Hematopoietic multipotent progenitor cell treated with erythropoietin and hydrocortisone succinate and interleukin-3 and kit ligand, for 4 days (in vitro differentiated cells): ENCODE measurements at regions not wholly inside any gene's neighbourhood (a gene's known extent, or its start where the extent isn't known, plus 50 kb on each side); places are given as distances from the start of the nearest gene placed in this dataset.
A peak's percentile ranks its signal among the peaks of the same experiment; 100 is the strongest.
"Not testable (repeated sequence)": the region's sequence is repeated elsewhere in the genome, so short reads cannot be mapped to it uniquely, and the experiment has no call there.

ENCODE experiments used
- DNase-seq: peaks from one replicate; pipeline ENCODE4 v3.0.0-alpha.2; 2015

DNA sequence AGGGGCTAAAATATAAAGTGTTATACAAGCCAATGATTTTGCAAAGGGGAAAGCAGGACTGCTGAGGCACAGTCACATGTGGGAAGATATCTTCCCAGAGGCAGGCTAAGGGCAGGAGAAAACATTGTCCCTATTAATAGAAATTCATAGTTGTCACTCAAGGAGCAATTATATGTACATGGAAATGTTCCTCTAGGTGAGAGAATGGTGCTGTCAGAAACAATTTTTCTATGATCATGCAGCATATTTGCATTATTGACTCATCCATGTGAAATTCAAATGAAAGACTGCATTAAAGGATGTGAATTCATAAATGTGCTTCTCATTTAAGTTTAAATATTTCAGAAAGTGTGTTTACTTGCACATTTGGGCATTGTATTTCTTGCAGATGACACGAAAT, 775.9 kb upstream of the CDH9 start:
- no peak for DNase-seq

DNA sequence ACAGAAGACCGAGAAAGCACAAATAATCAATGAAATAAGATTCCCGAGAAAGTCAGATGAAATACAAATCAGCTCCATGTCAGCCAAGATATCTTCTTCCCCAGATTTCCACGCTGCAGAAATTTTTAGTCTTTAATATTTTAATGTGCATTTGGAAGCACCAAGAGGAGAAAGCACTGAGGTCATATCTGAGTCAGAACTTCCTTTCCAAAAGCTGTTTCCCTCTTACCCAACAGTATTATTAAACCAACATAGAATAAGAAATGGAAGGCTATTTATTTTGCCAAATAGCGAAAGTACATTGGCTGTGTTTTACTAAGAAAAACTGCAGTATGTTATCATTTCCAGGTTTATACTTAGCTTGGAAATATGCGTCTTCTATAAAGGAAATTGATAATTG, 772.1 kb upstream of the CDH9 start:
- peak; percentile 3 for DNase-seq

DNA sequence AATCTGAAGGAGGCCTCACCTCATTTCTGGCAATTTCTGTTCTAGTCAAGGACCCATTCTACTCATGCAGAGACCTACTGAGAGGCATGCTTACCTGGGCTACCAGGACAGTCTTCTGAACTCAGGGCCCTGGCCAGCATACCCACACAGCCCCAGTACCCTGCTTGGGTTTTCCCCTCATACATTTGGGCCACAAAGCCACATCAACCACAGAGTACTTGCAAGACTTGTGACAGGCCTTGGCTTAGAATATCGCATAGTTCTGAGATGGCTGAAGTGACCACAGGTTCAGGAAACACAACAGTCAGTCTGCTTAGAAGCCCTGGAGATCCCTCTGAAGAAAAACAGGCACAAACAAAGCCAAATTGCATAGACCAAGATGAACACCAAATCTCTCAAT, 758.8 kb upstream of the CDH9 start:
- no peak for DNase-seq

DNA sequence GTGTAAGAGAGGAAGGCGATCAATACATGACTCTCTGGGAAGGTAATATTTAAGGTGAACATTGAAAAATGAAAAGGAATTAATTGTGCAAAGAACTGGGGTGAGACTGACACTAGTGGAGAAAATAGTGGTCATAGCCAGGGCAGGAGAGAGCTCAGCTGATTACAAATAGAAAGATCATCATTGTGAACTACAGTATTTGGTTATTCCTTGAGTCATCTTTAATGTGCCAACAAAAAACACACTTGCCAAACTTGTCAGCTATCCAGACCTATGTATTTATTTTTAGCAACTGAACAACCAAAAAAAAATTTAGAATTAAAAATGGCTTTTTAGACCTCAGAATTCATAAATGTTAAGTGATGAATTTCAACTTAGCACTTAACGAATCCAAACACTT, 749.8 kb upstream of the CDH9 start:
- DNase-seq: no peak

DNA sequence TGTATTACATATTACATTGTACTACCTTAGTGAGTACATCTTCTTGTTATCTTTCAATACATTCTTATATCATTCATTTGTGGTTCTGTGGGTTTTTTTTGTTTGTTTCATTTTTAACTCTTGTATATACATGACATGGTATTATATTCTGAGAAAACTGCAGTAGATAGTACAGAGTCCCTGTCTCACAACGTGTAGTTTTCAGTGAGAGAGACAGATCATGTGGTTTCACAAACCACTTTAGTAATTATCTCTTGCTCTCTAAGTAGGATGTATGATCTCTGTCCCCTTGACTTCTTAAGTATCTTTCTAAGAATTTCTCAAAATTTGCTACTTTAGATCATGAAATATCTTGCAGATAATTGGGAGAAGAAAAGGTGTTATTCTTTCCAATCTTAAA, 745.9 kb upstream of the CDH9 start:
- DNase-seq: no peak

DNA sequence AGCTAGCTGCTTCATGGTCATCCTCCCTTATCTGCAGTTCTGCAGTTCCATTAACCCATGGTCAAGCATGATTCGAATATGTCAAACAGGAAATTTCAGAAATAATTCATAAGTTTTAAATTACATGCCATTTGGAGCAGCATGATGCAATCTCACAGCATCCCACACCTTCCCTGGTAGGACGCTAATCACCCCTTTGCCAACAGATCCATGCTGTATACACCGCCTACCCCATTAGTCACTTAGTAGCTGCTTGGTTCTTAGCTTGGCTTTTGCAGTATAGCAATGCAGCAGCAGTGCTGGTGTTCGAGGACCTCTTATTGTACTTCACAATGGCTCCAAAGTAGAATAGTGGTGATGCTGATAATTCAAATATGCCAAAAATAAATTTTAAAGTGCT, 739.7 kb upstream of the CDH9 start:
- DNase-seq: no peak

DNA sequence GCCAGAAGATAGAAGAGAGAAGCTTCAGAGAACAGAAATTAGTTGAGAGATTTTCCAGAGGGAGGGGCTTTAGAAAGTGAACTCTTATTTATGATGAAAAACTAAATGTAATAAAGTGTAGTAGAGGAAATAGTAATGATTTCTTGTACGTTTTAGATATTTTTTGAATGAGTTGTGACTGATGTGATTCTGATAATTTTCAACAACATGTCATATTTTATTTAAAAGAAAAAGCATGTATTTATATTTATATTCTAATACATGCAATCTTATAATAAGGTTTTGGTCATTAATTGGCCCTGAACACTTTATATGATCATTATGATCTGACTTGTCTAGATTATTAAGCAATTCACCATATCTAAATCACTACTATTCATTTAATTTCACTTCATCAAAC, 735.2 kb upstream of the CDH9 start:
- no peak for DNase-seq

DNA sequence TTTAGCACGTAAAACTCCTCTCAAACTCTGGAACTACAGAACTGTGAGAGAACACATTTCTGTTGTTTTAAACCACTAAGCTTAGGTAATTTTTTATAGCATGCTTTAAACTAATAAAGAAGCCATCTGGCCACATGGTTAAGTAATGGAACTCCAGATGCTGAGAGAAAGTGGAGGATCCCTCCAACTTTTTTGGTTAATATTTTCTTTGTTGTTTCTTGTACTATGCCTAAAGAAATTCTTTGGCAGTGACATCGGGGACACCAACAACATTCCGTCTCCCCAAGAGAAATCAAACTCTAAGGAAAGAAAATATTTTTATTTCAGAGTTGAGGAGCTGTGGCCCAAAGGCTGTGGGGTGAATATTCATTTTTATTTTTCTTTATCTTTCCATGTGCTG, 734.8 kb upstream of the CDH9 start:
- no peak for DNase-seq

DNA sequence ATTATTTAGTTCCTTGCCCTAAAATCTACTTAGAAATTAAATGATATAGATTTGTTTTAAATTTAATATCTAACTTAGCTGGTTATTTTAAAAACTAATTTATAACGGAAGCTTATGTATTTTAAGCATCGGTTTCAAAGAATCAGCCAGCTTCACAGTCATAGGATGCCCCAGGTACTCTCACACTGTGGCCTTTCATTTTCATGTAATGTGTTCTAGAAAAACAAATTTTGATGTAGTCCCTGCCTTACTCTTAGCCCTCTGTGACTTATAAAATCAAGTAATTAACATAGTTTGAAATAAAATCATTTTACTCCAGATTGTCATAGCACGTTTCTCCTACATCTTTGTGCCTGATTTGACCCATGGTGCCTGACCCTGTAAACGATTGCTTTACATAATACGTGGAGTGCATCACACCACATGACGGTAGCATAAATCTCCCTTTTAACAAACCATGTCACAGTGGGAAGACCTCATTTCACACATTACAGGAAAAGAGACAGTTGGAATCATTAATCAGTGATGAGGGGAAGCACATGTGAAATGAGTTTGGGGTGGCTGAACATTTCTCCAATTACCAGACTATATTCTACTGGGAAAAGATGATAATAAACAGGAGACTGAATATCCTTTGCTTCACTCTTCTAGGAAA, 731.5 kb upstream of the CDH9 start:
- no peak for DNase-seq

DNA sequence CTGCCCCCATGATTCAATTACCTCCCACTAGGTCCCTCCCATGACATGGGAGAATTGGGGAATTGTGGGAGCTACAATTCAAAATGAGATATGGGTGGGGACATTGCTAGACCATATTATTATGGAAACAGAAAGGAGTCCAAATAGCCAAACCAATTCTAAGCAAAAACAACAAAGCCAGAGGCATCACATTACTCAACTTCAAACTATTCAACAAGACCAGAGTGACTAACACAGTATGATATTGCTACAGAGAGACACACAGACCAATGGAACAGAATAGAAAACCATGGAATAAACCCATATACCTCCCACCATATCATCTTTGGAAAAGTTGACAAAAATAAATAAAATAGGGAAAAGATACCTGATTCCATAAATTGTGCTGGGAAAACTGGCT, 710.5 kb upstream of the CDH9 start:
- DNase-seq: no peak

DNA sequence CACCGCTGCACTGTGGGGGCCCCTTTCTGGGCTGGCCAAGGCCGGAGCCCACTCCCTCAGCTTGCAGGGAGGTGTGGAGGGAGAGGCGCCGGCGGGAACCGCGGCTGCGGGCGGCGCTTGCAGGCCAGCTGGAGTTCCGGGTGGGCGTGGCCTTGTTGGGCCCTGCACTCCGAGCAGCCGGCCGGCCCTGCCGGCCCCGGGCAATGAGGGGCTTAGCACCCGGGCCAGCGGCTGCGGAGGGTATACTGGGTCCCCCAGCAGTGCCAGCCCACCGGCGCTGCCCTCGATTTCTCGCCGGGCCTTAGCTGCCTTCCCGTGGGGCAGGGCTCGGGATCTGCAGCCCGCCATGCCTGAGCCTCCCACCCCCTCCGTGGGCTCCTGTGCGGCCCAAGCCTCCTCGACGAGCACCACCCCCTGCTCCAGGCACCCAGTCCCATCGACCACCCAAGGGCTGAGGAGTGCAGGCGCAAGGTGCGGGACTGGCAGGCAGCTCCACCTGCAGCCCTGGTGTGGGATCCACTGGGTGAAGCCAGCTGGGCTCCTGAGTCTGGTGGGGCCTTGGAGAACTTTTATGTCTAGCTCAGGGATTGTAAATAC, 705.1 kb upstream of the CDH9 start:
- not testable (repeated sequence) for DNase-seq

DNA sequence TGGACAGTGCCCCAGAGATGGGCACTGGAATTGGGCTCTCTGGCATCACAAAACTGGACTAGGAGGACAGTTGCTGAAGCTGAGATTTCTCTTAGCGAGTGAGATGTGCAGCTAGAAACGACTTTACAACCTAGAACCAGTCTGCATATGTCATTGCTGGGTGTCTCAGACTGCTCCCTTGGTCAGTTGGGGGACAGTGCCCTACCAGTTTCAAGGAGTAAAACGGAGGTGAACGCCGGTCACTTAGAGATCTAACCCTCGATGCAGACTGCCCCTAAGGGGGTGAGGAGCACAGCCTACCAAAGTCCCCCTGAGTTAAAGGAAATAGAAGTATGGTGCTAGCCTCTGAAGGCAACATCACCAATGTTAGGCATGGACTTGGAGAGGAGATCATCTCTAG, 704.4 kb upstream of the CDH9 start:
- DNase-seq: no peak

DNA sequence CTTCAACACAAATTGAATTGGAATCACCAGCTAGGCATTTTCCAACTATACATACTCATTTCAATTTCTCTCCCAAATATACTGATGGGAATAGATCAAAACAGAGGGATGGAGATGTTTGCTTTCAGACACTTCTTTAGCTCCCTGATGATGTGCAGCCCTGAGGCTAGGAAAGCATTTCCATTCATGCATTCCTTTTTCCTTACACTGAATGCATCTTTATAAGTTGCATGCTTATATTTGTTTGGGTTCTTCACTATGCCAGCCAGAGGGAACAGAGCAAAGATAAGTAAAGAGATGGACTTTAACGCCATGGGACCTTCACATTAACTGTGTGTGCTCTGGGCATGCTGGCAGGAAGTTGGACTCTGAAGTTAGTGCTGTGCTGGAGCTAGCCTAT, 696.5 kb upstream of the CDH9 start:
- no peak for DNase-seq

DNA sequence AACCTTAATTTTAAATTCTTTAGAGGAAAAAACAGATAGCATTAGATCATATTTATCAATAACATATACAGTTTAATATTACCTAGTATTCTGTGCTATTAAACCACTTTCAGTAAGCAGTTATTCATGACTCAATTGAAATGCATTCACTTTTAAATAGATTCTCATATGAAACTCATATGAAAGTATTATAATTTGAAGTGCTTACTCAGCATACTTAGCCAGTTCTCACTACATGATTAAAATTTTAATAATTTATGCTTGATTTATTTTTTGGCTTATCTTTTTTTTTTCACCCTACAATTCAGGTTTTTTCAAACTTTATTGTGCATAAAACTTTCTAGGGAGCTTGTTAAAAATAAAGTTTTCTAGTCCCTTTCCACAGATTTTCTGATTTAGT, 694.9 kb upstream of the CDH9 start:
- DNase-seq: no peak

DNA sequence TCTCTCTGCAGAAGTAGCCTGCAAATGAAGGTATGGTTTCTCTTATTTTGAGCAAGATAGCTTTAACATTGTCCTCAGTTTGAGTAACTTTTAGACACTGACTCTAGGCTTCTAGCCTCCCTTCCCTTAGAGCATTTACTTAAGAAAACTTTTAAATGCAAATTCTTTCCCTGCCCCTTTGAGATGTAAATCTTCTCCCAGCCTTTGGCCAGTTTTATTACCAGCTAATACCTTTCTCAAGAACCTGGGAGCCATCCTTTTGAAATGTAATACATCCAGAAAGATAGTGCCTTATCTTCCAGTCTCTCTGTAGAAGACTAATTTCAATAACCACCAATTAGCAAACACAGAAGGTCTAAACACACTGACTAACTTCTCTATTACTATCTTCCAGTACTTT, 688.9 kb upstream of the CDH9 start:
- DNase-seq: no peak

DNA sequence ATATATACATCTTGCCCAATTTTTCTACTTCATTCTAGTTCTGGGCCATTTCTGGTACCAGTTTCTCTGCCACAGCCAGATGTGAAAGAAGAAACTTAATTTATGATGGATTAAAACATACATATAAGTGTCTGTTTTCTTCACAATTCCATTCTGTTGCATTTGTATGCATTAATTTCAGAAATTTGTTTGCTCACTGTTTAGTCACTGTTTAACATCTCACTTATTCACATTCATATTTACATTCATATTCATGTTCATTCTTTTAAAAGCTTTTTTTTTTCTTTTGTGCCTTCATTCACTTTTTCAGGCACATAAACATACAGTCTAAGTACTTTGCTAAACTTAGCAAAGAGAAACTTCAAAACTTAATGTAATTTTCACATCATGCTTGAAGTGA, 684.0 kb upstream of the CDH9 start:
- DNase-seq: no peak

DNA sequence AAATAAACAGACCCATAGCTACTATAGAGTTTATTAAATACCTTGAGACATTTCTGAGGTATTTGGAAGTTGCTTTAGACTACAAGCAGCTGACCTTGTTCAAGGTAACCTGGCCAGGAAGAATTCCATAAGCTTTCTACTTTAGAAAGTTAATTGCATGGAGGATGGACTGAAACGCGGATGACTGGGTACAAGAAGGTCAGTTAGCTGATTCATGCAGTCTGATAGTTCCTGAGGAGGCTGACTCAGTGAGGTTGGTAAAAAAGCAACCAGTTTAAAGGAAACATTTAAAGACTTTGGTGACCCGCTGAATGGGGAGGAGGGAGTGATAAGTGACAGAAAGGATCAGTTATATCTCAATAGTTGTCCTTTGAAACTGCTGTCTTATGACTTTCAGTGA, 670.1 kb upstream of the CDH9 start:
- DNase-seq: no peak

DNA sequence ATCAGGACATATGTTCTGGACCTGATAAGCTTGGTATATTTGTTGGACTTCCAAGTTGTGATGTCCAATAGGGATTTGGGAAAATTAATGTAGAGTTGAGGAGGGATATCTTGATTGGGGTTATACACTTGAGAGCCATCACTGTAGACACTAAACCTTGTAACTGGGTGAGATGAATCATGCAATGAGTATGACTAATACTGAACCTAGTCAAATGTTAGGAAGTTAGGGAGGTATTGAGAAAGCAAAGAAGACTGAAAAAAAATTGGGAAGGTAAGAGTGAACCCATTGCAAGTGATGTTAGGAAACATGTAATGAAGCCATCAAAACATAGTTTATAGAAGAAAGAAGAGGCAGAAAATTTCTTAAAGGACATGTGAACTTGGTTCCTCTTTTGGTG, 668.4 kb upstream of the CDH9 start:
- no peak for DNase-seq

DNA sequence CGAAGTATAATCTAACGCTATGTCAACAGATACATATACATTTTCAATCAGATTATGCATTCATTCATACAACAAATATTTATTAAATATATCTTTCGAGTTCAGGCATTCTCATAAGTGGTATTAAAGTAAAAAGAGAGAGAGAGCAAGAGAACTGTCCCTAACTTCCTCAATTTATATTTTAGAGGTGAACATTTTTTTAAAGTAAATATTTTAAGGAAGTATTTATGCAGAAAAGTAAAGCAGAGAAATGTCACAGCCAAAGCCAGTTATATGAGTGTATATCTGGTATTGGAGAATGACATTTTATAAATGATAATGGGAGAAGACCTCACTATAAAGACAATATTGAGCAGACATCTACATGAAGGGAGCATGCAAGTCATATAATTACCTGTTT, 667.3 kb upstream of the CDH9 start:
- peak; percentile 29 for DNase-seq

DNA sequence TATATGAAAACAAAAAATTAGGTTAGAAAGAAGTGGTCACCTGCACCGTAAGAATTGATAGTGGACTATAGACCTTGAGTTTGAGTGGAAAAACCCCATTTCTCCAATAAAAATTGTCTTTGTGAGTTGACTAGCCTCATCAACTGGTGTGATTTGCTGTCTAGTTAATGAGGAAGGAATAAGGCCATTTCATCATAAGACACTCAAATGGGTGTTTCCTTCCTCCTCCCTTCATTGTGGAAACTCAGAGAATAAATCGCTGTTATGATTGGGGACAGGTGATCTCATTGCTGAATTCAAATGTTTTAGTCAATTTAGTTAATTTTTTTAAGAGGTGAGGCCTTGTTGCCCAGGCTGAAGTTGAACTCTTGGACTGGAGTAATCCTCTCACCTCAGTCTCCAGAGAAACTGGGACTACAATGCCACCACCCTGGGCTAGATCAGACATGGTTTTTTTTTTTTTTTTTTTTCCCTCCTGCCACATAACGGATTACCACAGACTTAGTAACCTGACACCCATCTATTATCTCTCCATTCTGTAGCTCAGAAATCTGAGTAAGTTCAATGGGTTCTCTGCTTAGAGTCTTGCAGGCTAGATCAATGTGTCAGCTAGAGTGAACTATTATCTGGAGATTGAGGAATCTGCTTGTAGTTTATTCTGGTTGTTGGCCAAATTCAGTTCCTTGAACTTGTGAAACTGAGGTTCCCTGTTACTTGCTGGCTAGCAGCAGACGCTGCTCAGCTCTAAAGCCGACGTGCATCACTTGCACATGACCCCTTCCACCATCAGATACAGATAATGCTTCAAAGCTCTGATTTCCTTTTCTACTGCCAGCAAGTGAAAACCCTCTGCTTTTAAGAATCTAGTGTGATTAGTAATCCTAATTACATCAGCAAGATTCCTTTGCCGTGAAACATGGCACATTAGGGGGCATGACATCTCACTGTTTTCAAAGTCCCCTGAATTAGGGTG, 663.8 kb upstream of the CDH9 start:
- DNase-seq: peak; percentile 2

DNA sequence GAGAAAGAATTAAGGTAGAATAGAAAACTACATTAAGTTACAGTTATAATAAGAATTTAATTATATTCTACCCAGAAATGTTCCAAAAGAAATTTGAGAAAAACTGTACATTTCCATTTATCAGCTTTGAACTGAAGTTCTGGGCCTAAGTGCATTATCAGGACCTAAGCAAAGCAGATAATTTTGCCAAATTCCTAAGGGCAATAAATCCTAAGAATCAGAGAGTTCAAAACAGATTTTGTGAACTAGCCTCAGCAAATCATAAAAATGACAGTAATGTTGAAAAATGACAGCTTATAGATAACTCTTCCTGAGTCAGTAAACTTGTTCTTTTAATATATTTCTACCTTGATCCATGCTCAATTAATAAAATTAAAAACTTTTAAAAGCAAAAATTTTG, 662.1 kb upstream of the CDH9 start:
- DNase-seq: no peak

DNA sequence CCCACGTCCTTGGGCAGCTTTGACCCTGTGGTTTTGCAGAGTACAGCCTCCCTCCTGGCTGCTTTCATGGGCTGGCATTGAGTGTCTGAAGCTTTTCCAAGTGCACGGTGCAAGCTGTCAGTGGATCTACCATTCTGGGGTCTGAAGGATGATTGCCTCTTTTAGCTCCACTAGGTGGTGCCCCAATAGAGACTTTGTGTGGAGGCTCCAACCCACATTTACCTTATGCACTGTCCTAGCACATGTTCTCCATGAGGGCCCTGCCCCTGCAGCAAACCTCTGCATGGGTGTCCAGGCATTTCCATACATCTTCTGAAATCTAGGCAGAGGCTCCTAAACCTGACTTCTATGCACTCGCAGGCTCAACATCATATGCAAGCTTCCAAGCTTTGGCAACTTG, 644.2 kb upstream of the CDH9 start:
- peak; percentile 34 for DNase-seq

DNA sequence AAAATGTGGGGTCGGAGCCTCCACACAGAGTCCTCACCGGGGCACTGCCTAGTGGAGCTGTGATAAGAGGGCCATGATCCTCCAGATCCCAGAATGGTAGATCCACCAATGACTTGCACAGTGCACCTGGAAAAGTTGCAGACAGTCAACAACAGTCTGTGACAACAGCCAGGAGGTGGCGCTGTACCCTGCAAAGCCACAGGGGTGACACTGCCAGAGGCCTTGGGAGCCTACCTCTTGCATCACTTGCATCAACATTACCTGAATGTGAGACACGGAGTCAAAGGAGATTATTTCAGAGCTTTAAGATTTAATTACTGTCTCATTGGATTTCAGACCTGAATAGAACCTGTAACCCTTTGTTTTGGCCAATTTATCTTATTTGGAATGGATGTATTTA, 614.1 kb upstream of the CDH9 start:
- no peak for DNase-seq

DNA sequence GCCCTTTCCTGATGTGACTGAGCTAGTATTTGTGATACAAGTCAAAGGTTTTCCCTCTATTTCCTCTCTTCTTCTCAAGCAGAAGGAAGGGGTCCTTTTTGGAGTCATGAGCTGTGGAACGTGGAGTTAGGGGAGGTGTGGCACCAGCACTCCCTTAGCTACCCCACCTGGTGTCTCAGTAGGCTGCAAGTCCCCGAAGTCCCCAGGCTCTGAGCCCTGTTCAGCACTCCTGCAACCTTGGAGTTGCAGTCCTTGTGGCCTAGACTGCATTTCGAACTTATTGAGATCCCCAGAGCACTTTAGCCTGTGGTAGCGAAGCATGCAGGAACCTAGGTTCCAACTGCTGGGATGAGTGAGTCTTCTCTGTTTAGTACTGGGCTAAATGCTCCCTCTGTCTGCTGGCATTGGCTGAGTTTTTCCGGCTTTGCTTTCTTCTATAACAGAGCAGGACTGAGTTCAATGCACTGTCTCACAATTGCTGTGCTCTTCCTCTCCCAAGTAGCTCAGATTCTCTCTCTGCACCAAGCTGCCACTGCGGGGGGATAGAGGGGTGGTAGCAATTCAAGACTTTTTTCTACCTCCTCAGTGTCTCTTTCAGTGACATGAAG, 600.7 kb upstream of the CDH9 start:
- DNase-seq: no peak
